NCI-H2029 treated with DMSO at 0.1 percent for 48 hours (cell line): ENCODE measurements at regions not wholly inside any gene's neighbourhood (a gene's known extent, or its start where the extent isn't known, plus 50 kb on each side); places are given as distances from the start of the nearest gene placed in this dataset.
"Not testable (repeated sequence)": the region's sequence is repeated elsewhere in the genome, so short reads cannot be mapped to it uniquely, and the experiment has no call there.

ENCODE experiments used
- DNase-seq: peaks from one replicate; lab custom pipeline; 2025; lab: John Stamatoyannopoulos, UW

DNA sequence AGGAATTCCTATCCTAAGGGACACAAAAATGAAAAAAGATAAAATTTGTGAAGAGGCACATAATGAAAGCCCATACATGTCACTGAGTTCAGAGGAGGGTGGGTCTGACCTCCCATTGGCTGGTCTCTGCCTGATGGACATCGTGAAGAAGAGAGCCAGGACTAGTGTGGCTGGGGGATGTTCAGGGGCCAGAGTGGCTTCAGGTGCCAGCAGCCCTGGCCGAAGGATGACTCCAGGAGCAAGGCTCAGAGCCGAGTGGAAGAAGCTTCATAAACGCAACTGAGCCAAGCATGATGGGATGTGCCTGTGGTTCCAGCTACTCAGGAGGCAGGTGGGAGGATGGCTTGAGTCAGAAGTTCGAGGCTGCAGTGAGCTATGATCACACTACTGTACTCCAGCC, 56.9 kb upstream of the ATP5PO start:
- no peak for DNase-seq

DNA sequence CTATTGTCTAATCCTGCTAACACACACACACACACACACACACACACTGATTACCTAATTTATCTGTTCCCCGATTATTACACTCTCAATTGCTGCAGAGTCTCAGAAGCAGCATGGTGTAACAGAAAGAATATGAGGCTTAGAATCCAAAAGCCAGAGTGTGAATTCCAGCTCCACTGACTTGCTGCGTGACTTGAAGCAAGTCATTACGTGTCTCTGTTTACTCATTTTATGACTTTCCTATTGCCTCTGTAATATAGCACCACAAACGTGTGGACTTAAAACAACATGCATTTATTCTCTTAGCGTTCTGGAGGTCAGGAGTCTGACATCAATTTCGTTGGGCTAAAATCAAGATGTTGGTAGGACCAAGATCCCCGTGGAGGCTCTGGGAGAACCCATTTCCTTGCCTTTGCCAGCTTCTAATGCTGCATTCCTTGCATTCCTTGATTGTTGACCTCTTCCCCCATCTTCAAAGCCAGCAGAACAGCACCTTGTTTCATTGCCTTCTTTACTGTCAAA, 55.9 kb upstream of the ATP5PO start:
- DNase-seq = no peak

DNA sequence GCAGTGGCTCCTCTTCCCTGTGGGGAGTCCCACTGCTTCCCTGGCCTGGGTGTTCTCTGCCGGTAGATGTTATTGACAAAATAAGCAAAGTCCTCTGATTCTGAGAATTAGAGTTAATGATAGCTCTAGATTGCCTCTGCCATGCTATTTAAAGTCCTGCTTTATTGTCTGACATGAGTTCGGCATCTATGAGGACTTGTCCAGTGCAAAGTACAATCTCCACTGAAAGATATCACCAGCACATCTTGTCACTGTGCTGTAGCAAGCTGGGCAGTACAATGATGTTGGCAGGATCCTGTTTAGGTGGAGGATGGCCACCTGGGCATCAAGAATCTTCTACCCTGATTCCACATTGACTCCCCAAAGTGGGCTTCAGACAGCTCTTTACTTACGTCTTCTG, 54.0 kb upstream of the ATP5PO start:
- DNase-seq = no peak

DNA sequence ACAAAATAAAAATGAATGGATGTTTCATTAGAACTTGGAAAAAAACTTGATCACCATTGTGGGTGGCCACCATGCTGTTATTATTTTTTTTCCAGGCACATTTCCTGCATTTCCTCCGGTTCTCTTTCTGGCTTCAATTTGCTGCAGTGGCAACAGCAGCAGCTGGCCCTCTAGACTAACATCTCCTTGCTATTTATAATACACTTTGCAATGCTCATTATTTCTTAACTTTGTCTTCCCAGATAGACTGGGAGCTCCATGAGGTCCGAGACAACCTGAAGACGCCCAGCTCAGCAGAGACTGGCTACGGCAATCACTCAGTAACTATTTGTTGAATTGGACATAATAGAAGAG, 53.4 kb upstream of the ATP5PO start:
- no peak for DNase-seq

DNA sequence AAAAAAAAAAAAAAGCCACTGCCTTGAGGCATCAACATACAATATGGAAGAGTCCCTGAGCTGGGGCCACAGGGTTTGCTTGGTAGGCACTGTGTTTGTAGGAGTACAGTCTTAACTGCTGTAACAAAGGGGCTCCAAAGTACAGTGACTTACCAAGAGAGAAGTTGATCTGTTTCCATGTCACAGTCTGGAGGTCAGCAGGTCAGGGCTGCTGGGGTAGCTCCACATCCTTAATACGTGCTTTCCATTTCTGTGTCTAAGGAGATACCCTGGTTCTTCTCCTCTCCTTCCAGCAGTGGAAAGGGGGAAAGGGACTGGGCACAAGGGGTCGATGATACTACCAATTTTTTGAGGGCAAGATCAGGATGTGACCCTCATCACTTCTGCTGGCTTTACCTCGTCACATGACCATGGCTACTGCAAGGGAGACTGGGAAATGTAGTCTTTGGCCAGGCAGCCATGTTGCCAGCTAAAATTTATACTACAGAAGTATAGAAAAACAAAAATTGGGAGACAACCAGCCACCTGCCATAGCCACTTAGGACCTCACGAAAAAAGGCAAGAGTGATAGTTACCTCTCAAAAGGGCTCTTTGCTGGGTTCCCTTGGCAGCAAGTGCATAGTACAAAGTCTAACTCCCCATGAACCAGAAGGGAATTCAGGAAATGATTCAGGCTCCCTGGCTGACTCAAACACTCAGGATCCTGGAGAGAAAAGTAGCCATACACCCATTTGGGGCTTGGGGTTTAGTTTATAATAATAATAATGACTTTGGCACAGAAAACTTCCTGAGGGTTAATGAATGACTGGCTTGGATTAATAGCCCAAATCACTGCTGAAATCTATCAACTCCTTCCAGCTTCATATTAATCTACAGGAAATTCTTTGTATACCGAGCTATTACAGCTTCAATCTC, 52.7 kb upstream of the ATP5PO start:
- DNase-seq = no peak

DNA sequence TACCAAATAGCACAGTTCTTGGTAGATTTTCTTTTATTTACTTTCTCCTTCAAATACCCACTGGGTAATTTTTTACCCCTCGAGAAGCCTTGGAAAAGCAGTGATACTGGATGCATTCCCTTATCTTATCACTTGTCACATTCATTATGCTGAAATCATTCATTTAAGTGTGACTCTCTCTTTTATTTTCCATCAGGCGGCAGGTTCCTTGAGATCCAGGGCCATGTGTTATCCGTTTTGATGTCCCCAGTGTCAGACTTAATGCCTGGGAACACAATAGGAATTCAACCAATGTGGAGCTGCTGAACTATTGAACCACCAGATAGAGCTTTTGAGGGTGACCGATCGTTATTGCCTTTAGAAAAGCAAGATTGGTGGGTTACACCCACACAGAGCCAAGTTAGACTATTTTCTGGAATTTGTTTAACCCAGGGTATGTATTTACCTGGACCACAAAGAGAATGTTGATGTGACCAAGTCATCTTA, 51.5 kb upstream of the ATP5PO start:
- no peak for DNase-seq

DNA sequence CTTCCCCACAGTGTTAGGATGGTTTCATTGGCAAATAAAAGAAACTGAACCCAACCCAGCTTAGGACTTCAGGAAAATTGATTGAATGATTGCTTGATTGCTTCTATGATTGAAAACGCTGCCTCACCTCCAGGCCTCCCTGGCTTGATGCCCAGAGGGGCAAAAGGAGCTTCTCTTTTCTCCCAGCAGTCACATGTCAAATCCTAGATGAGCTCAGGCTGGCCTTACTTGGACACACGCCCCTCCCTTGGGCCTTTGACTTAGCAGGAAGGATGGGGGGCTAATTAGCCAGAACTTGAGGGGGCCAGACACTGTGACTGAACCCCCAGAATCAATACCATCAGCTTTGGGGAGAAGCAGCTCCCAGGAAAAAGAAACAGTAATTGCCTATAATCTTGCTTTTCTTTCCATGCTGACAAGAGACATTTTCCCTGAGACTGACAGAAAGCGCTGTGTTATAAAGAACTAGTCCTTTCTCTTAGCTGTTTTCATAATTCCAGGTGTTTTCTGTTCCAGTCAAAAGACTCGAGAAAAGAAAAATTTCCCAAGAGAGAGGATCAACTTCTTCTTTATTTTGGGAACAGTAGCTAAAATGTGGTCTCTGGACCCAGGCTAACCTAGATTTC, 50.8 kb upstream of the ATP5PO start:
- no peak for DNase-seq

DNA sequence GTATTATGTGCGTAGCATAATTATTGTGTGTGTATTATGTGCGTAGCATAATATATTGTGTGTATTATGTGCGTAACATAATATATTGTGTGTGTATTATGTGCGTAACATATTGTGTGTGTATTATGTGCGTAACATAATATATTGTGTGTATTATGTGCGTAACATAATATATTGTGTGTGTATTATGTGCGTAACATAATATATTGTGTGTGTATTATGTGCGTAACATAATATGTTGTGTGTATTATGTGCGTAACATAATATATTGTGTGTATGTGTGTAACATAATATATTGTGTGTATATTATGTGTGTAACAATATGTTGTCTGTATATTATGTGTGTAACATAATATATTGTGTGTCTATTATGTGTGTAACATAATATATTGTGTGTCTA, 50.1 kb upstream of the ATP5PO start:
- not testable (repeated sequence) for DNase-seq
